ENCODE measurements at regions not wholly inside any gene's neighbourhood (a gene's known extent, or its start where the extent isn't known, plus 50 kb on each side); places are given as distances from the start of the nearest gene placed in this dataset.
"Not testable (repeated sequence)": the region's sequence is repeated elsewhere in the genome, so short reads cannot be mapped to it uniquely, and the experiment has no call there.

DNA sequence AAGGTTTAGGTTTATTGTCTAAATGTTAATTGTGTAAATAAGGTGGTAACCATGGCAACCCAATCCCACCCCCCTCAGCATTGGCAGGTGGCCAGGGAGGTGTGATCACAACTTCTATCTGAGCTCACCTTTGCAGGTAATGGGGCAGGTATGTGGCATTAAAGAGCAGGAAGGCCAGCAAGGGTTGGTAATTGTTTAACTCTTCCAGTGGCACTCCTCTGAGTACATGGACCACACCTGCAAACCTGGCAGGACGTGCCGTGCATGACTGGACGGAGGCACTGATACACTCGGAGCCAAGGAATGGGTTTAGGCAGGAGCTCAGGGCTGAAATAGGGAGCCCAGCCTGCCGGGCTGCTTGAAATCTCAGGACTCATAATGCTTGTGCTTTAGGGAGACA lies 107.0 kb upstream of the BMP2 start:
- Histone ChIP-seq H3K27ac (ENCODE audit: low read depth, low read length, severe bottlenecking) (no peak overlapping the region), H3K36me3 (ENCODE audit: control insufficient read depth, insufficient read depth, low read length) (no peaks in the 10 kb centered on the region), H3K9me3 (ENCODE audit: control insufficient read depth, low read length) (peaks cover 17% of the 10 kb centered on the region), H3K4me3 (ENCODE audit: extremely low read depth, insufficient read depth, low read length, poor library complexity, severe bottlenecking) (no peak overlapping the region), H3K4me1 (ENCODE audit: control insufficient read depth, insufficient read depth, low read length, poor library complexity, severe bottlenecking) (peaks cover 16% of the 10 kb centered on the region)
- WGBS, 2 experiments (ENCODE audit: insufficient coverage in 2 of 2): 78 to 94% methylated on average over 4 to 5 of the region's 5 CpGs

DNA sequence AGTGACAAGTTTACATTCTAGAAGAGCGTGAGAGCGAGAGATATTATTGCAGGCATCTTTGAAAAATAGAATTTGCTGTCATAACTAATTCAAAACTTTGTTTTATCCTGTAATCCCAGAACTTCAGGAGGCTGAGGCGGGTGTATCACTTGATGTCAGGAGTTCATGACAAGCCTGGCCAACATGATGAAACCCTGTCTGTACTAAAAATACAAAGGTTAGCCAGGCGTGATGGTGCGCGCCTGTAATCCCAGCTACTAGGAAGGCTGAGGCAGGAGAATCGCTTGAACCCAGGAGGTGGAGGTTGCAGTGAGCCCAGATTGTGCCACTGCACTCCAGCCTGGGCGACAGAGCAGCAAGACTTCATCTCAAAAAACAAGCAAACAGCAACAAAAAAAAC lies 108.6 kb upstream of the BMP2 start:
- peaks cover 22% of the 10 kb centered on the region for H3K4me1 ChIP-seq (ENCODE audit: control insufficient read depth, insufficient read depth, low read length, poor library complexity, severe bottlenecking)
- not testable (repeated sequence) for H3K27ac ChIP-seq (ENCODE audit: low read depth, low read length, severe bottlenecking)
- WGBS, 2 experiments (ENCODE audit: insufficient coverage in 2 of 2): 86 to 97% methylated on average over 2 to 4 of the region's 8 CpGs

DNA sequence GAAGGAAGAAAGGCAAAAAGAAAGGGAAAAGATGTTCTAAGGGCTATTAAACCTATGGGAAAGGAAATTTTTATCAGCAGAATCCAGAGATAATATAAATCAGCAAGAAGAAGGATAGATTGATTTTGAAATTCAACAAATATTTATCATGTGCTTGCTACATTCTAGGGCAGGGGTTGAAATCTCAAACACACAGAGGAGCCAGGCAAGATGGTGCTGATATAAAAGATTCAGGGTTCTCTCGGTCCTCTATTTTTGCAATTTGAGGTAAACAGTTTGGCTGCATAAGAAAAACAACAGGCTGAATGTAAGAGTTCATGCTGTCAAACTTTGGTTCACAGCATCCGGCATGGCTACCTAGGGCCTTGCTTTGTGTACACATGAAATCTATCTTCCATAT lies 109.6 kb upstream of the BMP2 start:
- peaks cover 8% of the 10 kb centered on the region for H3K9me3 ChIP-seq (ENCODE audit: control insufficient read depth, low read length)
- no peak overlapping the region for H3K4me3 ChIP-seq (ENCODE audit: extremely low read depth, insufficient read depth, low read length, poor library complexity, severe bottlenecking)
- 90 to 100% methylated on average over 1 to 2 of the region's 2 CpGs for WGBS, 2 experiments (ENCODE audit: insufficient coverage in 2 of 2)
- H3K36me3 ChIP-seq (ENCODE audit: control insufficient read depth, insufficient read depth, low read length): no peaks in the 10 kb centered on the region
- H3K27ac ChIP-seq (ENCODE audit: low read depth, low read length, severe bottlenecking): no peak overlapping the region
- H3K4me1 ChIP-seq (ENCODE audit: control insufficient read depth, insufficient read depth, low read length, poor library complexity, severe bottlenecking): peaks cover 12% of the 10 kb centered on the region

More for the DNA sequence above, 108.6 kb upstream of the BMP2 start:
- not testable (repeated sequence) for H3K4me3 ChIP-seq (ENCODE audit: extremely low read depth, insufficient read depth, low read length, poor library complexity, severe bottlenecking); H3K36me3 ChIP-seq (ENCODE audit: control insufficient read depth, insufficient read depth, low read length); H3K9me3 ChIP-seq (ENCODE audit: control insufficient read depth, low read length)

DNA sequence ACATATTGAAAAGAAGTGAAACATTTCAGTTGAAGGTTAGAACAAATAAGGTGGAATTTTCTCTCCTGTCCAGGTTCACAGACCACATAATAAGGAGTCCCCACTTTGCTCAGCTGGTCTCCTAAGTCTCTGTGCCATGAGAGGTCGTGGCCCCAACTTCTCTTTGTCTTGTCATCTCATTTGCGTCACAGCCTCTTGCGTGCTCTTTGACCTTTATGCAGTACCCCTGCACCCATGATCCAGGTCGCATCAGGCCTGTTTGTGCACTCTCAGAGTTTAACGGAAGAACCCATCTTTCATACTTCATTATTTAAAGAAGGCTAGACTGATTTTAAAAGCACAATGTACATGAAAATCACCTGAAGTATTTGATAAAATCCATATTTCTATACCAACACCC lies 110.4 kb upstream of the BMP2 start:
- no peak overlapping the region for H3K4me3 ChIP-seq (ENCODE audit: extremely low read depth, insufficient read depth, low read length, poor library complexity, severe bottlenecking)
- H3K36me3 ChIP-seq (ENCODE audit: control insufficient read depth, insufficient read depth, low read length): no peaks in the 10 kb centered on the region
- peaks cover 11% of the 10 kb centered on the region for H3K4me1 ChIP-seq (ENCODE audit: control insufficient read depth, insufficient read depth, low read length, poor library complexity, severe bottlenecking)
- H3K9me3 ChIP-seq (ENCODE audit: control insufficient read depth, low read length): peaks cover 6% of the 10 kb centered on the region
- no peak overlapping the region for H3K27ac ChIP-seq (ENCODE audit: low read depth, low read length, severe bottlenecking)
- 94 to 100% methylated on average over 3 of the region's 5 CpGs for WGBS, 2 experiments (ENCODE audit: insufficient coverage in 2 of 2)

DNA sequence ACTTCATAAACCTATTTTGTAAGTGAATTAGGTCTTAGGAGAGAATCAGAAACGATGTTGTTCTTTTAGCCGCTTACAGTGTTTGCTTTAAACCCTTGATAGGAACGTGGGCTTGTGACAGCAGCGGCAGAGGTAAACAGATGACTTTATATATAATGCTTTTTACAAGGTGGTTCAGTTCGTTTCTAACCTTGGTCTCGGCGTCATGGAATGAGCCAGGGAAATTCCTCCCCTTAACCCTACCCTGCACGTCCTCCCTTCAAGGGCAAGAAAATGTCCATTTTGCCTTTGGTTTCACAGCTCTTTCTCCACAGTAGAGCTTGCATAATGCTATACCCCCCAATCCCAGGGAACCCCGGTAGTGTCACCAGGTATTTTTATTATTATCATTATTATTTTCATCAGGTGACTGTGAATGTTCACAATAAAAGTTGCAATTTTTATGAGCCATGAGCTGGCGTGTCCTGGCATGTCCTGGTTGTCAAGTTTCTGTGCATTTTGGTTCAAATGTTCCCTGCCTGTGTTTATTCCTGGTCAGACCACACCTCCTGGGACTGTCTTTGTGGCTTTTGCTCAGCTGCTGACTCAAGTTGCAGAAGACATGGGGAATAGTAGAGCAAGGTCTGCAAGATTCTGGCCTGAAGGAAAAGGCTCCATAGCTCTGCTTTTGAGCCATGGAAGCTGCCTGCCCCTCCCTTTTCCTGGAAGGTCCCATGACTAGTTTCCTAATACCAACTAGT lies 112.8 kb upstream of the BMP2 start:
- H3K9me3 ChIP-seq (ENCODE audit: control insufficient read depth, low read length): no peaks in the 10 kb centered on the region
- peaks cover 11% of the 10 kb centered on the region for H3K4me1 ChIP-seq (ENCODE audit: control insufficient read depth, insufficient read depth, low read length, poor library complexity, severe bottlenecking)
- WGBS, 2 experiments (ENCODE audit: insufficient coverage in 2 of 2): 91 to 98% methylated on average over 5 of the region's 10 CpGs
- no peak overlapping the region for H3K27ac ChIP-seq (ENCODE audit: low read depth, low read length, severe bottlenecking)
- H3K4me3 ChIP-seq (ENCODE audit: extremely low read depth, insufficient read depth, low read length, poor library complexity, severe bottlenecking): no peak overlapping the region
- H3K36me3 ChIP-seq (ENCODE audit: control insufficient read depth, insufficient read depth, low read length): no peaks in the 10 kb centered on the region

DNA sequence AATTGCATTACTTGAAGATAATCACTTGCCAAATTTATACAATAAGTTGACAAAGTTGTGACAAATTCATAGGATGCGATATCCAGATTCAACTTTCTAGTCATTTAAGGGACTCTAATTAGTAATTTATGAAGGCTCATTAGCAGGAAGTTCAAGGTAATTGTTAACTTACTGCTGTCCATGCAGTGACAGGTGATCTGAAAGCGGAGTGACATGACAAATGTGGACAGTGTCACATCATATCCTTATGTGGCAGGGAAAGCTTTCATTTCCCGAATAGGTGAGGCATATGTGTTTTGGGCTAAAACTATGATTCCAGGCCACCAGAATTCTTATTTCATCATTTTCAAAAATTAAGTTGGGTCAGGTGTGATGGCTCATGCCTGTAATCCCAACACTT lies 115.9 kb upstream of the BMP2 start:
- 100% methylated on average over 1 to 2 of the region's 3 CpGs for WGBS, 2 experiments (ENCODE audit: insufficient coverage in 2 of 2)
- H3K36me3 ChIP-seq (ENCODE audit: control insufficient read depth, insufficient read depth, low read length): no peaks in the 10 kb centered on the region
- H3K4me3 ChIP-seq (ENCODE audit: extremely low read depth, insufficient read depth, low read length, poor library complexity, severe bottlenecking): no peak overlapping the region
- H3K27ac ChIP-seq (ENCODE audit: low read depth, low read length, severe bottlenecking): no peak overlapping the region
- H3K9me3 ChIP-seq (ENCODE audit: control insufficient read depth, low read length): peaks cover 5% of the 10 kb centered on the region
- peaks cover 11% of the 10 kb centered on the region for H3K4me1 ChIP-seq (ENCODE audit: control insufficient read depth, insufficient read depth, low read length, poor library complexity, severe bottlenecking)

DNA sequence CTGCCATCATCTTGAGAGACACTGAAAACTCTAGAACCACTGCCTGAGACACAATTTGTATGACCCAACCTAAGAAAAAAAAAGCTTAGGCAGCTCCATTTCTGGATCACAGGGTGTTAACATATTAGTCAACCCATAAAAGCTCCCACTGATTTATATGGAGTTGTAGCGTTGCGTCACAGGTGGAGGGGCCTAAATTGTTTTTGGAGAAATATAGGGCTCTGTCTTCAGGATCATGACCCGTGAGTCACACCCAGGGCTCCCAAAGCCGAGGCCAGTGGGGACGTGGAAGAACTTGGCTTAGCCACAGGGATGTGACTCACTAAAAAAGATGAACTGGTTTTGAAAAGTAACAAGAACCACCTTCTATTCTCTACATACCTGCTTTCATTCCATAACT lies 116.5 kb upstream of the BMP2 start:
- Histone ChIP-seq H3K36me3 (ENCODE audit: control insufficient read depth, insufficient read depth, low read length) (no peaks in the 10 kb centered on the region), H3K9me3 (ENCODE audit: control insufficient read depth, low read length) (peaks cover 5% of the 10 kb centered on the region), H3K27ac (ENCODE audit: low read depth, low read length, severe bottlenecking) (no peak overlapping the region), H3K4me3 (ENCODE audit: extremely low read depth, insufficient read depth, low read length, poor library complexity, severe bottlenecking) (no peak overlapping the region), H3K4me1 (ENCODE audit: control insufficient read depth, insufficient read depth, low read length, poor library complexity, severe bottlenecking) (peaks cover 11% of the 10 kb centered on the region)
- 87 to 93% methylated on average over 2 to 3 of the region's 5 CpGs for WGBS, 2 experiments (ENCODE audit: insufficient coverage in 2 of 2)

DNA sequence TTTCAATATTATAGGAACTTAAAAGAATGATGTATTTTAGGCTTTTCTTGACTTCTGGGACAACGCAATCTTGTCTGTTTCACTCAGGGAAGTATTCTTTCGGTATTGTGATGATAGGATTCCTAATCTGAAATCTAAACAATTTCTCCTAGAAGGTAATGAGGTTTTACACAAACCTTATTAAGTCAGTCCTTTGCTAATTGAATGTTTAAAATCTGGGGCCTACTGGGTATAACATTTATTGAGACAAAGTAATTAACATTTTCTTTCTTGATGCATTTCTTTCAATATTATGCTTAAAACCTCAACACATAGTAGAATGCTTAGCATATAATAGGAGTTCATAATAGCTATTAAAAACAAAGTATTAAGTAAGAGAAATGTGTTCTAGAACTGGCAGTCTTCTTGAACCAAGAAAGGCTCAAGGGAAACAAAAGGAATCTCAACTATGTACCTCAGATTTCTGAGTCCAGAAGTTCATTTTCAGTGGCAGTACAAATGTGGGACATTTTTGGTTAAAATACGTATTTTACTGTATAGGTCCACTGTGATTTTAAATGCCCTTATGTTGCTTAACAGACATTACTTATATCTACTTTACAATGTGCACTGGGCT lies 121.4 kb upstream of the BMP2 start:
- Histone ChIP-seq H3K4me3 (ENCODE audit: extremely low read depth, insufficient read depth, low read length, poor library complexity, severe bottlenecking) (no peak overlapping the region), H3K4me1 (ENCODE audit: control insufficient read depth, insufficient read depth, low read length, poor library complexity, severe bottlenecking) (no peaks in the 10 kb centered on the region), H3K27ac (ENCODE audit: low read depth, low read length, severe bottlenecking) (no peak overlapping the region), H3K36me3 (ENCODE audit: control insufficient read depth, insufficient read depth, low read length) (no peaks in the 10 kb centered on the region), H3K9me3 (ENCODE audit: control insufficient read depth, low read length) (peaks cover 5% of the 10 kb centered on the region)
- WGBS, 2 experiments (ENCODE audit: insufficient coverage in 2 of 2): no CpG with 5 or more reads among the region's 3 CpGs

DNA sequence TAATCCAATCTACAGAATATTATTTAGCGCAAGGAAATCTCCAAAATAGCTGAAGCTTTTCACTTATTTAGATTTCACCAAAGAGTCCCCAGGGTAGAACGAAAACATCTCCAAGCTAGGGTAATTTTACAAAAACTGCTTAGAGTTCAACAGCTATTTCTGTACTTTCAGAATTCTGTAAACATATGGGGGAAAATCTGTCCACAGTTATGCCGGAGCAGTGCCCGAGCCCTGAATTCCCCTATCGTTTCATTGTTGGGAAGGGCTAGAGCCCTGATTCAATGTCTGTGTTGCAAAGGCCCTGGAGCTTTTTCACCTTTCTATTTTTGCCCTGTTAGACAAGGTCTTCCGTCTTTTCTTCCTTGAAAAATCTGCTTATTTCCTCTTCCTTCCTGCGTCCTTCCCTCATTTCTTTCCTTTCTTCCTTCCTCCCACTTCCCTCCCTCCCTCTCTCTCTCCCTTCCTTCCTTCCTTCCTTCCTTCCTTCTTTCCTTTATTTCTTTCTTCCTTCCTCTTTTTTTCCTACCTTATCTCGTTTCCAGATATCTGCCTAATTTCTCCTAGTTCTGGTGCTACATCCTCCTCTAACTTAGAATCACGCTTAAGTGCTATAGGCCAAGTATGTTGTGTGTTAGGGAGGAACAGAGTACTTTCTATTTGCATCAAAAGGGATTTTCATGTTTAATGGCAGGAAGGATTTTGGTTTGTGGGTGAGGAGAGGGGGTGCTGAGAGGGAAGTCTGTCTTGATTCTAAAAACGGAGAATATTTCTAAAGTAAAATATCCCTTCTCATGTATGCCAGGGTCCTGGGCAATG lies 122.5 kb upstream of the BMP2 start:
- Histone ChIP-seq H3K9me3 (ENCODE audit: control insufficient read depth, low read length) (peaks cover 6% of the 10 kb centered on the region), H3K4me1 (ENCODE audit: control insufficient read depth, insufficient read depth, low read length, poor library complexity, severe bottlenecking) (no peaks in the 10 kb centered on the region), H3K27ac (ENCODE audit: low read depth, low read length, severe bottlenecking) (no peak overlapping the region), H3K4me3 (ENCODE audit: extremely low read depth, insufficient read depth, low read length, poor library complexity, severe bottlenecking) (no peak overlapping the region), H3K36me3 (ENCODE audit: control insufficient read depth, insufficient read depth, low read length) (no peaks in the 10 kb centered on the region)
- WGBS, 2 experiments (ENCODE audit: insufficient coverage in 2 of 2): 92 to 95% methylated on average over 4 to 6 of the region's 10 CpGs

DNA sequence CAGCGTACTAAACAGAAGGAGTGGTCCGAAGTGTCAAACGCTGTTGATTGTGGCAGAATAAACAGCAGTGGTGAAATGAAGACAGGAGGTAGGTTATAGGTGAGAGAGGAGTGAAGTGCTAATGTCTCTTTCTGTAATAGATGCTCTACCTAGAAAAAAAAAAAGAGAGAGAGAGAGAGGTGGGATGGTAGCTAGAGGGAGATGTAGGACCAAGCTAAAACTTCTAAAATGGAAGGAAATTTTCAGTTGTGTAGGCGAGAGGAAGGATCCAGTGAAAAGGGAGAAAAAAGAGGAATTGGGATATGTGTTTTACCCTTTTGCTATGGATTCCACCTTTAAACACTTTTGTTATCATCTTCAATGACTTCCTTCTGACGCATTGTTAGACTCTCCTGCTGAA lies 126.5 kb upstream of the BMP2 start:
- Histone ChIP-seq H3K4me3 (ENCODE audit: extremely low read depth, insufficient read depth, low read length, poor library complexity, severe bottlenecking) (no peak overlapping the region), H3K9me3 (ENCODE audit: control insufficient read depth, low read length) (peaks cover 11% of the 10 kb centered on the region), H3K4me1 (ENCODE audit: control insufficient read depth, insufficient read depth, low read length, poor library complexity, severe bottlenecking) (peaks cover 12% of the 10 kb centered on the region), H3K36me3 (ENCODE audit: control insufficient read depth, insufficient read depth, low read length) (no peaks in the 10 kb centered on the region), H3K27ac (ENCODE audit: low read depth, low read length, severe bottlenecking) (no peak overlapping the region)
- WGBS, 2 experiments (ENCODE audit: insufficient coverage in 2 of 2): 85 to 87% methylated on average over 4 to 5 of the region's 5 CpGs

DNA sequence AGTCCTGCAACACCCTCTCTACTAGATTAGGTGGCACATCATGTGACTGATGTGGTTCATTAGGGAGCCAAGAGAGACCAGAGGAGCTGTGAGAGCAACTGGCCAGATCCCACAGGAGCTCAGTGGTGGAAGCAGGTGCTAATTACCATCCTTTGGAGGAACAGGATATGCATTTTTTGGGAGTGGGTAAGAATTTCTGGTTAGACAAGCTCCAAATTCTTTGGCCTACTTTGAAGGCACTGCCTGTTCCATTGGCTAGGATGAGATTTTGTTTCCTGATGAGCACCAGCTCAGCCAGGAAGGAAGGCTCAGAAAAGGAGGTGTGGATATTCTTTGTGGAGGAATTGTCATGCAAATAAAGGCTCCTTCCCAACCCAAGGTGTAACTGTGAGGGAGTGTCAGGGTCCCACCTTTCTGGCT lies 130.3 kb upstream of the BMP2 start:
- peaks cover 11% of the 10 kb centered on the region for H3K9me3 ChIP-seq (ENCODE audit: control insufficient read depth, low read length)
- no peak overlapping the region for H3K4me3 ChIP-seq (ENCODE audit: extremely low read depth, insufficient read depth, low read length, poor library complexity, severe bottlenecking)
- H3K27ac ChIP-seq (ENCODE audit: low read depth, low read length, severe bottlenecking): no peak overlapping the region
- no peaks in the 10 kb centered on the region for H3K36me3 ChIP-seq (ENCODE audit: control insufficient read depth, insufficient read depth, low read length)
- peaks cover 12% of the 10 kb centered on the region for H3K4me1 ChIP-seq (ENCODE audit: control insufficient read depth, insufficient read depth, low read length, poor library complexity, severe bottlenecking)

Measured in mesodermal cell (in vitro differentiated cells).